ENCODE measurements at regions not wholly inside any gene's neighbourhood (a gene's known extent, or its start where the extent isn't known, plus 50 kb on each side); places are given as distances from the start of the nearest gene placed in this dataset.

DNA sequence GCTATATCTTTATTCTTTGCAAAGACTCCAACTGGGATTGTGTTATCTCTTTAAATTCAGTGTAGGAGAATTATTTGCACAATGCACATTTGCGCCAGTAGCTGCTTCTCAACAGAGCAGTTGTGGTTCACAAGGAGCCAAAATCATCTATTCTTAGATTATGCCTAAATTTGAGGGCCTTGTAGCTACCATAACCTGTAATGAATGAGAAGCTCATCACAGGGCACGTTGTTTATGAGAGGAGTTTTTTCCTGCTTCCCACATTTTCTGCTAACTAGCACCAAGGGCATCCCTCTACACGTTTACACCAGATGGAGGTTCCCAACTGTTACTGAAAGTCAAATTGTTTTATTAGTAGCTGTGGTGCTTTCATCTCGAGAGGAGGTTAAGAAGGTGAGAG lies 322.4 kb downstream of the TMEM161B start:
- no peaks in the 10 kb centered on the region for H3K27me3 ChIP-seq (ENCODE audit: control insufficient read depth, insufficient read depth, low read length)
- H3K36me3 ChIP-seq (ENCODE audit: control insufficient read depth, insufficient read depth, low read length) = no peaks in the 10 kb centered on the region
- no peak overlapping the region for H3K9ac ChIP-seq (ENCODE audit: low read depth, low read length)
- H3K9me3 ChIP-seq (ENCODE audit: control insufficient read depth, insufficient read depth, low read length) = no peaks in the 10 kb centered on the region
- H3K4me3 ChIP-seq (ENCODE audit: low read depth, low read length) = no peak overlapping the region
- H3K4me1 ChIP-seq (ENCODE audit: control insufficient read depth, insufficient read depth, low read length) = peaks cover 12% of the 10 kb centered on the region

DNA sequence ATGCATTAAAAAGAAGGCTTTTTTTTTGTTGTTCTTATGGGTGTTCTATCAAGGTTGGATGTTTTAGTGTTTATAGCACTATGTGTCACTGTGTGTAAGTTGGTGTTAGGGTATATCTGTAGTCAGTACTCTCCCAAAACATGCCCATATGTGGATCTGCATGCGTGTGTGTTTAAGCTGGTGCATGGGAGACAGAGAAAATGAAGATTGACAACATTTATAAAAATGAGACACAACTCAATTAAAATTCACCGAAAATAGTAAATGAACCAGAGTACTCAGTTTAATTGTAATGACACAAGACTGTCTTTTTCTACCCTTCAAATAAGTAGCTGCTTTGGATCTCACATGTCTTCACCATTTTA lies 323.4 kb downstream of the TMEM161B start:
- peaks cover 12% of the 10 kb centered on the region for H3K4me1 ChIP-seq (ENCODE audit: control insufficient read depth, insufficient read depth, low read length)
- no peaks in the 10 kb centered on the region for H3K9me3 ChIP-seq (ENCODE audit: control insufficient read depth, insufficient read depth, low read length)
- no peak overlapping the region for H3K9ac ChIP-seq (ENCODE audit: low read depth, low read length)
- H3K27me3 ChIP-seq (ENCODE audit: control insufficient read depth, insufficient read depth, low read length) = no peaks in the 10 kb centered on the region
- no peak overlapping the region for H3K4me3 ChIP-seq (ENCODE audit: low read depth, low read length)
- no peaks in the 10 kb centered on the region for H3K36me3 ChIP-seq (ENCODE audit: control insufficient read depth, insufficient read depth, low read length)

DNA sequence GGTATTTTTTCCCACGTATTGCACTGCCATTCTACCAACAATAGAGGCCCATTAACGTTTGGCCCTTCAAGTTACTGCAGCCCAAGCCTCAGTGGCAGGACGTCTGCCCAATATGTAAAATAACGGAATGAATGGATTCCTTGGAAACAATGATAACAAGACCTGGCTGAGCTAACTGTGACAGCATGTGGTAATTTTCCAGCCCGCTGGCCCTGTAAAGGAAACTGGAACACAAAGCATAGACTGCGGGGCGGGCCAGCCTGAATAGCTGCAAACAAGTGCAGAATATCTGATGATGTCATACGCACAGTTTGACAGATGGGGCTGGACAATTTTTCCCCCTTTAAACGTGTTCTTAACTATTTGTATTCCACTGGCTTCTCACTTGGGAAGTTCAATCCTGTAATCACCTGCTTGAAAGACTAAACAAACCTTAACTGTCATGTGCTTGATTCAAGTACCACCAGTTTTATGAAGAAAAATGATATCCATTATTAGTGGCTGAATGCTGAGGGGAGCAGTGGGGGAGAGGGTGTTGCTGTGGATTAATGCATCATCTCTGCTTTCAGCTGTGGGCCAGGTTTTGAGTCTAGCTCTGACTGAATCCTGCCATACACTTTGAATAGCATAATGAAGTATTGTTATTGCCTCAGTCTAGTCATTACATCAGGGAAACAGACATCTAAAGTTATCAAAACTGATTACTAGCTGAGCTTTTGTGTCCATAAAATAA lies 323.9 kb downstream of the TMEM161B start:
- no peaks in the 10 kb centered on the region for H3K27me3 ChIP-seq (ENCODE audit: control insufficient read depth, insufficient read depth, low read length)
- peaks cover 8% of the 10 kb centered on the region for H3K4me1 ChIP-seq (ENCODE audit: control insufficient read depth, insufficient read depth, low read length)
- H3K9ac ChIP-seq (ENCODE audit: low read depth, low read length) = no peak overlapping the region
- H3K36me3 ChIP-seq (ENCODE audit: control insufficient read depth, insufficient read depth, low read length) = no peaks in the 10 kb centered on the region
- no peak overlapping the region for H3K4me3 ChIP-seq (ENCODE audit: low read depth, low read length)
- H3K9me3 ChIP-seq (ENCODE audit: control insufficient read depth, insufficient read depth, low read length) = no peaks in the 10 kb centered on the region

DNA sequence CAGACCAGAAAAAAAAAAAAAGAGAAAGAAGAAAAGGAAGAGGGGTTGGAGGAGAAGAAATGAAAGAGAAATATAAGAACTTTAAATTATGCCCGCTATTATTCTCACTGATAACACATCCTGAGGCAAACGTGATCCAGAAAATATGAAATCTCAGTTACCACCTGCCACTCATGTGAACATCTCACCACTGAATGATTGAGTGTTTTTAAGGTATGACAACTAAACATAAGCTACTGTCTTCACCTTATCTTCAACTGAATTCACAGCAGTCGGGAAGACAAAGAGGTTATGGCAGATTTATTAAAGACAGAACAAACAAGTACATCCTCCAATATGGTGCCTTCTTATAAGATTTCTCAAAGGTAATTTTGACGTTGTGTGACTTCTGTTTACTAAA lies 327.9 kb downstream of the TMEM161B start:
- Histone ChIP-seq H3K9ac (ENCODE audit: low read depth, low read length) (no peak overlapping the region), H3K4me1 (ENCODE audit: control insufficient read depth, insufficient read depth, low read length) (peaks cover 8% of the 10 kb centered on the region), H3K36me3 (ENCODE audit: control insufficient read depth, insufficient read depth, low read length) (no peaks in the 10 kb centered on the region), H3K9me3 (ENCODE audit: control insufficient read depth, insufficient read depth, low read length) (no peaks in the 10 kb centered on the region), H3K27me3 (ENCODE audit: control insufficient read depth, insufficient read depth, low read length) (no peaks in the 10 kb centered on the region), H3K4me3 (ENCODE audit: low read depth, low read length) (no peak overlapping the region)

GRCh38 chr5:87936667-87937066 lies 332.0 kb downstream of the TMEM161B start:
- Histone ChIP-seq H3K36me3 (ENCODE audit: control insufficient read depth, insufficient read depth, low read length) (no peaks in the 10 kb centered on the region), H3K4me1 (ENCODE audit: control insufficient read depth, insufficient read depth, low read length) (peaks cover 7% of the 10 kb centered on the region), H3K9me3 (ENCODE audit: control insufficient read depth, insufficient read depth, low read length) (no peaks in the 10 kb centered on the region), H3K27me3 (ENCODE audit: control insufficient read depth, insufficient read depth, low read length) (no peaks in the 10 kb centered on the region), H3K9ac (ENCODE audit: low read depth, low read length) (no peak overlapping the region), H3K4me3 (ENCODE audit: low read depth, low read length) (no peak overlapping the region)

DNA sequence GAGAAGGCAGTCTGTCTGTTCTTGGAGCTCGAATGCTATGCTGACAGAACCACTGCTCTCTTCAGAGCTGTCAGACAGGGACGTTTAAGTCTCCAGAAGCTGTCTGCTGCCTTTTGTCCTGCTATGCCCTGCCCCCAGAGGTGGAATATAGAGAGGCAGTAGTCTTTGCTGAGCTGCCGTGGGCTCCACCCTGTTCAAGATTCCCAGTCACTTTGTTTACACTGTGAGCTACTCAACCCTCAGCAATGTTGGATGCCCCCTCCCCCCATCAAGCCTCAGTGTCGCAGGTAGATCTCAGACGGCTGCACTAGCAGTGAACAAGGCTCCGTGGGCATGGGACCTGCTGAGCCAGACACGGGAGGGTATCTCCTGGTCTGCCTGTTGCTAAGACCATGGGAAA lies 344.2 kb downstream of the TMEM161B start:
- H3K27me3 ChIP-seq (ENCODE audit: control insufficient read depth, insufficient read depth, low read length) = no peaks in the 10 kb centered on the region
- no peak overlapping the region for H3K9ac ChIP-seq (ENCODE audit: low read depth, low read length)
- no peaks in the 10 kb centered on the region for H3K9me3 ChIP-seq (ENCODE audit: control insufficient read depth, insufficient read depth, low read length)
- H3K4me3 ChIP-seq (ENCODE audit: low read depth, low read length) = no peak overlapping the region
- H3K36me3 ChIP-seq (ENCODE audit: control insufficient read depth, insufficient read depth, low read length) = no peaks in the 10 kb centered on the region
- H3K4me1 ChIP-seq (ENCODE audit: control insufficient read depth, insufficient read depth, low read length) = no peaks in the 10 kb centered on the region

- H3K27me3 ChIP-seq (ENCODE audit: control insufficient read depth, insufficient read depth, low read length) = no peaks in the 10 kb centered on the region
- no peaks in the 10 kb centered on the region for H3K9me3 ChIP-seq (ENCODE audit: control insufficient read depth, insufficient read depth, low read length)
- H3K4me1 ChIP-seq (ENCODE audit: control insufficient read depth, insufficient read depth, low read length) = peaks cover 4% of the 10 kb centered on the region
- H3K4me3 ChIP-seq (ENCODE audit: low read depth, low read length) = no peak overlapping the region
- no peak overlapping the region for H3K9ac ChIP-seq (ENCODE audit: low read depth, low read length)
- H3K36me3 ChIP-seq (ENCODE audit: control insufficient read depth, insufficient read depth, low read length) = no peaks in the 10 kb centered on the region
Measured at GRCh38 chr5:87916320-87916719, 352.3 kb downstream of the TMEM161B start.

- Histone ChIP-seq H3K4me3 (ENCODE audit: low read depth, low read length) (no peak overlapping the region), H3K4me1 (ENCODE audit: control insufficient read depth, insufficient read depth, low read length) (peaks cover 15% of the 10 kb centered on the region), H3K36me3 (ENCODE audit: control insufficient read depth, insufficient read depth, low read length) (no peaks in the 10 kb centered on the region), H3K27me3 (ENCODE audit: control insufficient read depth, insufficient read depth, low read length) (no peaks in the 10 kb centered on the region), H3K9ac (ENCODE audit: low read depth, low read length) (no peak overlapping the region), H3K9me3 (ENCODE audit: control insufficient read depth, insufficient read depth, low read length) (no peaks in the 10 kb centered on the region)
Measured at GRCh38 chr5:87912419-87912818, 356.2 kb downstream of the TMEM161B start.

- Histone ChIP-seq H3K9me3 (ENCODE audit: control insufficient read depth, insufficient read depth, low read length) (no peaks in the 10 kb centered on the region), H3K36me3 (ENCODE audit: control insufficient read depth, insufficient read depth, low read length) (no peaks in the 10 kb centered on the region), H3K27me3 (ENCODE audit: control insufficient read depth, insufficient read depth, low read length) (no peaks in the 10 kb centered on the region), H3K9ac (ENCODE audit: low read depth, low read length) (no peak overlapping the region), H3K4me3 (ENCODE audit: low read depth, low read length) (no peak overlapping the region), H3K4me1 (ENCODE audit: control insufficient read depth, insufficient read depth, low read length) (peaks cover 11% of the 10 kb centered on the region)
Measured at GRCh38 chr5:87909382-87909781, 359.3 kb downstream of the TMEM161B start.

- H3K36me3 ChIP-seq (ENCODE audit: control insufficient read depth, insufficient read depth, low read length) = no peaks in the 10 kb centered on the region
- H3K9me3 ChIP-seq (ENCODE audit: control insufficient read depth, insufficient read depth, low read length) = no peaks in the 10 kb centered on the region
- no peak overlapping the region for H3K9ac ChIP-seq (ENCODE audit: low read depth, low read length)
- H3K4me1 ChIP-seq (ENCODE audit: control insufficient read depth, insufficient read depth, low read length) = peaks cover 11% of the 10 kb centered on the region
- no peaks in the 10 kb centered on the region for H3K27me3 ChIP-seq (ENCODE audit: control insufficient read depth, insufficient read depth, low read length)
- H3K4me3 ChIP-seq (ENCODE audit: low read depth, low read length) = no peak overlapping the region
Measured at GRCh38 chr5:87906962-87907361, 361.7 kb downstream of the TMEM161B start.

GRCh38 chr5:87900419-87900818 lies 368.2 kb downstream of the TMEM161B start:
- Histone ChIP-seq H3K27me3 (ENCODE audit: control insufficient read depth, insufficient read depth, low read length) (no peaks in the 10 kb centered on the region), H3K9me3 (ENCODE audit: control insufficient read depth, insufficient read depth, low read length) (no peaks in the 10 kb centered on the region), H3K4me3 (ENCODE audit: low read depth, low read length) (no peak overlapping the region), H3K4me1 (ENCODE audit: control insufficient read depth, insufficient read depth, low read length) (peaks cover 9% of the 10 kb centered on the region), H3K36me3 (ENCODE audit: control insufficient read depth, insufficient read depth, low read length) (no peaks in the 10 kb centered on the region), H3K9ac (ENCODE audit: low read depth, low read length) (no peak overlapping the region)

DNA sequence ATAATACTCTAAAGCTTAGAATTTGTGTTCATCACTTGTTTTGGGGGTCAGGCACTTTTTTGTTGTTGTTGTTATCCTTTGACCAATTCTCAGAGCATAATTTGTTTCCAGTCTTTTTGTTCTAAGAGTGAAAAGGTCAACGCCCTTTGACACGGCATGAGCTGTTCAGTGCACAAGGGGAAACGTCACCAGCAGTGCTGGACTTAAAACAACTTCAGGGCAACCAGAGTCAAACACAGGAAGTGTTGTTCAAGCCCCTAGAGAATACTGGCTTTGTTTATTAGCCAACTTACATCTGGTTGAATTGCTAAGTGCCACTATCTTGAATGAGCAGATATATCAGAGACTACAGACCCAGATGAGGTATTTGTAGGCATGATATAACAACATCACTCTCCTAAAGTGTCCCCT lies 368.9 kb downstream of the TMEM161B start:
- no peaks in the 10 kb centered on the region for H3K27me3 ChIP-seq (ENCODE audit: control insufficient read depth, insufficient read depth, low read length)
- no peaks in the 10 kb centered on the region for H3K36me3 ChIP-seq (ENCODE audit: control insufficient read depth, insufficient read depth, low read length)
- H3K4me1 ChIP-seq (ENCODE audit: control insufficient read depth, insufficient read depth, low read length) = peaks cover 9% of the 10 kb centered on the region
- no peak overlapping the region for H3K9ac ChIP-seq (ENCODE audit: low read depth, low read length)
- H3K9me3 ChIP-seq (ENCODE audit: control insufficient read depth, insufficient read depth, low read length) = no peaks in the 10 kb centered on the region
- H3K4me3 ChIP-seq (ENCODE audit: low read depth, low read length) = no peak overlapping the region

All from iPS-15b (cell line).